ENCODE measurements at regions not wholly inside any gene's neighbourhood (a gene's known extent, or its start where the extent isn't known, plus 50 kb on each side); places are given as distances from the start of the nearest gene placed in this dataset.

DNA sequence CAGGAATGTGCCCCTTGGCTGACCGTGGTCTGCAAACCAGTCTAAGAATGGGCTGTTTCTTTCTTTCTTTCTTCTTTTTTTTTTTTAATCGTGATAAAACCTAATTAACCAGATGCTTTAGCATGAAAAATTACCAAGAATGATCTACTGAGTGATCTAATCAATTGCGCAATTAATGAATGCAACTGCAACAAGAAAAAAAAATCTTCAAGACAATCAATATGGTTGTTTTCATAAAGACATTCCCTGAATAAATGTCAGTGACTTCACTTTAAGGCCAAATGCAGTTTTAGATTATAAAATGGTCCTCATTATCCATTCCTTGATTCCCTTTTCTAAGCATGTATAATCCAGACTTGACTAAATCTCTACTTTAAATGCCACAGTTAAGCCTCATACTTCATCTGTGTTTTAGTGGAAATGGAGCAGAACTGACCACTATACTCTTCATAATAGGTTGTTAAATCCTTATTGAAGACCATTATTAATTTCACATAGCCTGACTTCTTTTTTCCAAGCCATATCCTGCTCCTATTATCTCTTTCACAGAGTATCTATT is 51.6 kb upstream of the SETD7 start:
- Histone ChIP-seq H3K4me1 (ENCODE audit: control insufficient read depth, extremely low read depth, insufficient read depth, low read length) (peaks cover 7% of the 10 kb centered on the region), H3K9me1 (ENCODE audit: control insufficient read depth, extremely low read depth, insufficient read depth, low read length) (no peaks in the 10 kb centered on the region), H3K79me2 (ENCODE audit: control insufficient read depth, insufficient read depth, low read length) (no peaks in the 10 kb centered on the region), H3K4me3 (ENCODE audit: control insufficient read depth in 2 of 3, extremely low read depth in 1 of 3, insufficient read depth in 2 of 3, low read depth in 1 of 3, low read length in 3 of 3) (no peak overlapping the region), H3K27me3 (ENCODE audit: control insufficient read depth, extremely low read depth, insufficient read depth, low read length) (no peaks in the 10 kb centered on the region), H3K36me3 (ENCODE audit: control insufficient read depth in 2 of 2, extremely low read depth in 1 of 2, insufficient read depth in 2 of 2, low read length in 2 of 2) (no peaks in the 10 kb centered on the region), H3K4me2 (ENCODE audit: control insufficient read depth, extremely low read depth, insufficient read depth, low read depth, low read length) (no peak overlapping the region), H3K27ac (ENCODE audit: control insufficient read depth, insufficient read depth, low read length) (no peak overlapping the region), H2AFZ (ENCODE audit: control insufficient read depth, low read length) (no peak overlapping the region), H3K9me3 (ENCODE audit: control insufficient read depth, low read depth, low read length) (no peaks in the 10 kb centered on the region), H4K20me1 (ENCODE audit: control insufficient read depth, extremely low read depth, insufficient read depth, low read length) (no peaks in the 10 kb centered on the region), H3K9ac (ENCODE audit: control insufficient read depth, extremely low read depth, insufficient read depth, low read length) (no peak overlapping the region)
- dilution Hi-C loops (cut with MboI; ENCODE audit: extremely low pct_ligation_motif_present, low sequenced_read_pairs): no loop called here
- DNase-seq (ENCODE audit: low read depth, low spot score) (no peak), FAIRE-seq (no peak)
- TF ChIP-seq EZH2 (IDR thresholded peaks at IDR 0.05; ENCODE audit: low read length): no peak

GRCh38 chr4:139606579-139607501 is 50.8 kb upstream of the SETD7 start:
- TF ChIP-seq EZH2 (IDR thresholded peaks at IDR 0.05; ENCODE audit: low read length) (no peak), CTCF (optimal IDR thresholded peaks at IDR 0.05 in 1 of 3, IDR thresholded peaks at IDR 0.05 in 1 of 3, conservative IDR thresholded peaks at IDR 0.05 in 1 of 3; ENCODE audit: extremely low read depth in 1 of 3, insufficient read depth in 2 of 3, low read length in 3 of 3) (peak in 2 of 3 experiments; percentile 2 to 12)
- H3K27ac ChIP-seq (ENCODE audit: control insufficient read depth, insufficient read depth, low read length): no peak overlapping the region
- H3K9ac ChIP-seq (ENCODE audit: control insufficient read depth, extremely low read depth, insufficient read depth, low read length): no peak overlapping the region
- no peak overlapping the region for H2AFZ ChIP-seq (ENCODE audit: control insufficient read depth, low read length)
- FAIRE-seq (peak; percentile 34), DNase-seq (ENCODE audit: low read depth, low spot score) (no peak)
- dilution Hi-C loops (cut with MboI; ENCODE audit: extremely low pct_ligation_motif_present, low sequenced_read_pairs): no loop called here
- peaks cover 7% of the 10 kb centered on the region for H3K4me1 ChIP-seq (ENCODE audit: control insufficient read depth, extremely low read depth, insufficient read depth, low read length)
- no peaks in the 10 kb centered on the region for H3K9me3 ChIP-seq (ENCODE audit: control insufficient read depth, low read depth, low read length)
- H3K79me2 ChIP-seq (ENCODE audit: control insufficient read depth, insufficient read depth, low read length): no peaks in the 10 kb centered on the region
- no peaks in the 10 kb centered on the region for H3K9me1 ChIP-seq (ENCODE audit: control insufficient read depth, extremely low read depth, insufficient read depth, low read length)
- H3K4me2 ChIP-seq (ENCODE audit: control insufficient read depth, extremely low read depth, insufficient read depth, low read depth, low read length): no peak overlapping the region
- no peaks in the 10 kb centered on the region for H3K36me3 ChIP-seq (ENCODE audit: control insufficient read depth in 2 of 2, extremely low read depth in 1 of 2, insufficient read depth in 2 of 2, low read length in 2 of 2)
- H3K4me3 ChIP-seq (ENCODE audit: control insufficient read depth in 2 of 3, extremely low read depth in 1 of 3, insufficient read depth in 2 of 3, low read depth in 1 of 3, low read length in 3 of 3): no peak overlapping the region
- H4K20me1 ChIP-seq (ENCODE audit: control insufficient read depth, extremely low read depth, insufficient read depth, low read length): no peaks in the 10 kb centered on the region
- H3K27me3 ChIP-seq (ENCODE audit: control insufficient read depth, extremely low read depth, insufficient read depth, low read length): no peaks in the 10 kb centered on the region
